ENCODE measurements at regions not wholly inside any gene's neighbourhood (a gene's known extent, or its start where the extent isn't known, plus 50 kb on each side); places are given as distances from the start of the nearest gene placed in this dataset.

GRCh38 chr18:64807560-64807959, 658.7 kb upstream of the LINC00305 start:
- POLR2A ChIA-PET, result interaction anchor here (0.8 kb wide), 1 partner anchor 36 kb away, joined by 3 read pairs; no protein-coding TSS in a partner anchor

DNA sequence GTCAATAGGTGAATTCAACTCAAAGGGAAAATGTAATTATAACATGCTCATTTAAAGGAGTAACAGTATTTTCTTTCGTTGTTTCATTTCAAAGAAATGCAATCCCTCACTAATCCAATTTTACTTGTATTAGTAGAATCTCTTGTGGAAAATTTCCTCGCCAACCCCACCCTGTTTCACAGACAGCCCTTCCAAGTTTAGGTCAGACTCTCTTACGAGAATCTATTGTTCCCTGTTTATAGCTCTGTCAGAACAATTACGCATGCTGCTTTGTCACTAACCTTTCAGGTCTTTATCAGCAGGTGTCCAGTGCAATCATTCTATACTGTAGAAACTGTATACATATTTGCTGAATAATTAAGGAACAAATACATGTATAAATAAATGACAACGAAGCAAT, 657.8 kb upstream of the LINC00305 start:
- TF ChIP-seq EZH2phosphoT487 (IDR thresholded peaks at IDR 0.05; ENCODE audit: borderline replicate concordance, low read depth, low read length), result no peak
- TF ChIP-seq, protein P1, sequence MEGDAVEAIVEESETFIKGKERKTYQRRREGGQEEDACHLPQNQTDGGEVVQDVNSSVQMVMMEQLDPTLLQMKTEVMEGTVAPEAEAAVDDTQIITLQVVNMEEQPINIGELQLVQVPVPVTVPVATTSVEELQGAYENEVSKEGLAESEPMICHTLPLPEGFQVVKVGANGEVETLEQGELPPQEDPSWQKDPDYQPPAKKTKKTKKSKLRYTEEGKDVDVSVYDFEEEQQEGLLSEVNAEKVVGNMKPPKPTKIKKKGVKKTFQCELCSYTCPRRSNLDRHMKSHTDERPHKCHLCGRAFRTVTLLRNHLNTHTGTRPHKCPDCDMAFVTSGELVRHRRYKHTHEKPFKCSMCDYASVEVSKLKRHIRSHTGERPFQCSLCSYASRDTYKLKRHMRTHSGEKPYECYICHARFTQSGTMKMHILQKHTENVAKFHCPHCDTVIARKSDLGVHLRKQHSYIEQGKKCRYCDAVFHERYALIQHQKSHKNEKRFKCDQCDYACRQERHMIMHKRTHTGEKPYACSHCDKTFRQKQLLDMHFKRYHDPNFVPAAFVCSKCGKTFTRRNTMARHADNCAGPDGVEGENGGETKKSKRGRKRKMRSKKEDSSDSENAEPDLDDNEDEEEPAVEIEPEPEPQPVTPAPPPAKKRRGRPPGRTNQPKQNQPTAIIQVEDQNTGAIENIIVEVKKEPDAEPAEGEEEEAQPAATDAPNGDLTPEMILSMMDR (conservative IDR thresholded peaks at IDR 0.05; ENCODE audit: low read length), result no peak
- H3K27ac ChIP-seq (ENCODE audit: low read depth, low read length, poor library complexity, severe bottlenecking), result no peak overlapping the region
- DNase-seq (ENCODE audit: low spot score), result no peak
- no peaks in the 10 kb centered on the region for H3K79me2 ChIP-seq (ENCODE audit: insufficient read depth, low read depth, low read length)
- no peaks in the 10 kb centered on the region for H3K36me3 ChIP-seq (ENCODE audit: insufficient read depth, low read length)
- H3K4me2 ChIP-seq (ENCODE audit: low read length), result no peak overlapping the region
- H2AFZ ChIP-seq (ENCODE audit: low read length), result peak overlapping the region; percentile 18; the same call in 1 of the 2 replicates
- H3K9me3 ChIP-seq (ENCODE audit: low read length), result no peaks in the 10 kb centered on the region
- H3K9me2 ChIP-seq (ENCODE audit: insufficient read depth, low read length), result no peaks in the 10 kb centered on the region
- CTCF ChIA-PET (ENCODE audit: unreplicated experiment), result no interaction called here
- no peak overlapping the region for H3K4me3 ChIP-seq (ENCODE audit: low read depth, low read length, poor library complexity, severe bottlenecking)
- POLR2A ChIA-PET, result no interaction called here
- intact Hi-C loops (cut with micrococcal nuclease; ENCODE audit: unreplicated experiment), result no loop called here
- no peaks in the 10 kb centered on the region for H3K4me1 ChIP-seq (ENCODE audit: insufficient read depth, low read length, poor library complexity, severe bottlenecking)
- BruUV-seq (replicated peaks), result no TSS peak
- no peaks in the 10 kb centered on the region for H4K20me1 ChIP-seq (ENCODE audit: insufficient read depth, low read length)

More at GRCh38 chr18:64807560-64807959, 658.7 kb upstream of the LINC00305 start:
- no peak overlapping the region for H3K4me3 ChIP-seq (ENCODE audit: low read depth, low read length, poor library complexity, severe bottlenecking)
- TF ChIP-seq, protein P1 (conservative IDR thresholded peaks at IDR 0.05; ENCODE audit: low read length), result no peak
- TF ChIP-seq EZH2phosphoT487 (IDR thresholded peaks at IDR 0.05; ENCODE audit: borderline replicate concordance, low read depth, low read length), result no peak
- H2AFZ ChIP-seq (ENCODE audit: low read length), result no peak overlapping the region
- CTCF ChIA-PET (ENCODE audit: unreplicated experiment), result no interaction called here
- DNase-seq (ENCODE audit: low spot score), result no peak
- intact Hi-C loops (cut with micrococcal nuclease; ENCODE audit: unreplicated experiment), result no loop called here
- no peaks in the 10 kb centered on the region for H3K36me3 ChIP-seq (ENCODE audit: insufficient read depth, low read length)
- no peaks in the 10 kb centered on the region for H3K79me2 ChIP-seq (ENCODE audit: insufficient read depth, low read depth, low read length)
- no TSS peak for BruUV-seq (replicated peaks)
- no peak overlapping the region for H3K4me2 ChIP-seq (ENCODE audit: low read length)
- H4K20me1 ChIP-seq (ENCODE audit: insufficient read depth, low read length), result no peaks in the 10 kb centered on the region
- H3K9me2 ChIP-seq (ENCODE audit: insufficient read depth, low read length), result no peaks in the 10 kb centered on the region
- H3K9me3 ChIP-seq (ENCODE audit: low read length), result no peaks in the 10 kb centered on the region
- no peak overlapping the region for H3K27ac ChIP-seq (ENCODE audit: low read depth, low read length, poor library complexity, severe bottlenecking)
- H3K4me1 ChIP-seq (ENCODE audit: insufficient read depth, low read length, poor library complexity, severe bottlenecking), result no peaks in the 10 kb centered on the region

GRCh38 chr18:64806232-64806631, 657.3 kb upstream of the LINC00305 start:
- H3K9me2 ChIP-seq (ENCODE audit: insufficient read depth, low read length), result no peaks in the 10 kb centered on the region
- H4K20me1 ChIP-seq (ENCODE audit: insufficient read depth, low read length), result no peaks in the 10 kb centered on the region
- no TSS peak for BruUV-seq (replicated peaks)
- H3K9me3 ChIP-seq (ENCODE audit: low read length), result no peaks in the 10 kb centered on the region
- TF ChIP-seq, protein P1 (conservative IDR thresholded peaks at IDR 0.05; ENCODE audit: low read length), result no peak
- TF ChIP-seq EZH2phosphoT487 (IDR thresholded peaks at IDR 0.05; ENCODE audit: borderline replicate concordance, low read depth, low read length), result no peak
- no peaks in the 10 kb centered on the region for H3K79me2 ChIP-seq (ENCODE audit: insufficient read depth, low read depth, low read length)
- POLR2A ChIA-PET, result no interaction called here
- intact Hi-C loops (cut with micrococcal nuclease; ENCODE audit: unreplicated experiment), result no loop called here
- no peak overlapping the region for H3K27ac ChIP-seq (ENCODE audit: low read depth, low read length, poor library complexity, severe bottlenecking)
- H3K4me2 ChIP-seq (ENCODE audit: low read length), result no peak overlapping the region
- DNase-seq (ENCODE audit: low spot score), result no peak
- H2AFZ ChIP-seq (ENCODE audit: low read length), result no peak overlapping the region; the same call in 1 of the 2 replicates
- H3K36me3 ChIP-seq (ENCODE audit: insufficient read depth, low read length), result no peaks in the 10 kb centered on the region
- H3K4me3 ChIP-seq (ENCODE audit: low read depth, low read length, poor library complexity, severe bottlenecking), result no peak overlapping the region
- H3K4me1 ChIP-seq (ENCODE audit: insufficient read depth, low read length, poor library complexity, severe bottlenecking), result no peaks in the 10 kb centered on the region
- CTCF ChIA-PET (ENCODE audit: unreplicated experiment), result no interaction called here
